RCC 7860 (cell line): ENCODE measurements at regions not wholly inside any gene's neighbourhood (a gene's known extent, or its start where the extent isn't known, plus 50 kb on each side); places are given as distances from the start of the nearest gene placed in this dataset.

ENCODE experiments used
- DNase-seq: peaks from one replicate; pipeline ENCODE4 v3.0.0-alpha.2; 2015; ENCODE audit warnings: low spot score
- FAIRE-seq: peaks from 2 replicates; lab custom pipeline; 2012; peaks lifted over from hg19 to GRCh38; lab: Jason Lieb, UNC

DNA sequence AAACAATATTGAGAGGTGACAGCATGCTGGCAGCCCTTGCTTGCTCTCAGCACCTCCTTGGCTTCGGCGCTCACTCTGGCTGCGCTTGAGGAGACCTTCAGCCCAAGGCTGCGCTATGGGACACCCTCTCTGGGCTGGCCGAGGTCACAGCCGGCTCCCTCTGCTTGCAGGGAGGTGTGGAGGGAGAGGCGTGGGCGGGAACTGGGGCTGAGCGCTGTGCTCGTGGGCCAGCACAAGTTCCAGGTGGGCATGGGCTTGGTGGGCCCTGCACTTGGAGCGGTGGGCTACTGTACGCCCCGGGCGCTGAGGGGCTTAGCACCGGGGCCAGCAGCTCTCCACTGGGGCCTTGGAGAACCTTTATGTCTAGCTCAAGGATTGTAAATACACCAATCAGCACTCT is 1613.8 kb upstream of the IGFBP7 start:
- DNase-seq (no peak), FAIRE-seq (no peak)

DNA sequence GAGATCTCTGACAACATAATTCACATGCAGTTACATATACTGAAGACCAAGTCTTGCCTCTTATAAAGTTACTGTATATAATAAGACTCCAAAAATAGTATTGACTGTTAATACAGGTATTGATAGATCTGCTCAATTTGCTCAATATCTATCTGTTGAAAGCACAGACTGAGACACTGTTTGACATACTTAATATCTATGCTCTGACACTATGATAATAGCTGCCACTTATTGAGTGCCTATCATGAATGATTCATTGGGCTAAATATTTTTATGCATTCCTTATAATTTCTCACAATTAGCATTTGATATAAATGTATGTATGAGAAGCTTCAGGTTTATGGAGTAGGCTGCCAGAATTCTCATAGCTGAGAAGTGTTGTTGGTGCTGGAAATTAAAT is 1600.9 kb upstream of the IGFBP7 start:
- no peak for FAIRE-seq

DNA sequence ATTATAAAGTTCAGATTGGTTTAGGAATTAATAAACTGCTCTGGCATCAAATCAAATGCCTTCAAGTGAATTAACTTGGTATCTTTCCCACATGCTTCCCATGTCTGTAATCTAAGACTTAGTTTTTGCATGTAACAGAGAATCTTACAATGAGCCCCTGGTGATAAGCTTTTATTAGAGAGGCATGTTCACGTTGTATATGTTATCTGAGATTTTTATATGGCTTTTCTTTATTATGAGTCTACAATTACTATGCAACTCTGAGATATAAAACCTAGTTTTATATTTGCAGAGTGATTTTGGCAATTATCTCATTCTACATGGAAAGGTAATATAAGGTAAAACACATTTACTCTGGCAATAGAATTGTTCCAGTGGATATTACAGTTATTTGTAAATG is 1578.4 kb upstream of the IGFBP7 start:
- DNase-seq (no peak), FAIRE-seq (no peak)

More for the DNA sequence above, 1600.9 kb upstream of the IGFBP7 start:
- no peak for DNase-seq

DNA sequence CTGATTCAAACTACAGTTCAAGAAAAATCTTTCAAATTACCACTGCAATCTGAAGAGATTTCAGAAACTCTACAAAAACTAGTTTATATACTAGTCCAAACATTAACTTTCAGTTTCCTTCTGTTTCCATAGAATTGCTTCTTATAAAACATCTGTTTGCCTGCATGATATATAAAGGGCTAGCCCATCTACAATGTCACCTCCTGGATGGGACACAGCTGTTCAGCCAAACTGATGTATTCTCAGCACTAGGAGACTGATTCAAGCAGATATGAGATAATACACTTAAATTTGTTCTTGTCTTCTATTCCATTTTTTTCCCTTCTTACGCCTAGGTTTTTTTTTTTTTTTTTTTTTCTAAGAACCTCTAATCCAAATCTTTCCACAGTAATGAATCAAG is 1569.7 kb upstream of the IGFBP7 start:
- FAIRE-seq (no peak), DNase-seq (no peak)

DNA sequence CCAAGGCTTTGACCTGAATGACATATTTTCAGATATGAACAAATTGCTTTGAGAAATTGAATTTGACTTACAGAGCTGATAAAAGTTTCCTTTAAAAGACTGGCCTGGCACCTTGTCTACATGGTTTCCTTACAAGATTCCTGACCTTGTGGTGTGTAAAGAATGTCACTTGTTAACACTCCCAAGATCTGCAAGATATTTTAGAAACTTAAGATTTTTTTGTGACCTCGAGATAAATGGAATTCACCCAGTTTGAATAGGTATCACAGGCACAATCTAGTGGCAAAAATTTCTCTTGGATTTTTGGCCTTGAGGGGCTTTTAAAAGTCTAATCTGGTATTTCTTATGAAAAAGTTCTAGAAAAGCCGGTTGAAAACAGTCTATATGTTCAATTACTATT is 1568.9 kb upstream of the IGFBP7 start:
- DNase-seq (no peak), FAIRE-seq (no peak)

DNA sequence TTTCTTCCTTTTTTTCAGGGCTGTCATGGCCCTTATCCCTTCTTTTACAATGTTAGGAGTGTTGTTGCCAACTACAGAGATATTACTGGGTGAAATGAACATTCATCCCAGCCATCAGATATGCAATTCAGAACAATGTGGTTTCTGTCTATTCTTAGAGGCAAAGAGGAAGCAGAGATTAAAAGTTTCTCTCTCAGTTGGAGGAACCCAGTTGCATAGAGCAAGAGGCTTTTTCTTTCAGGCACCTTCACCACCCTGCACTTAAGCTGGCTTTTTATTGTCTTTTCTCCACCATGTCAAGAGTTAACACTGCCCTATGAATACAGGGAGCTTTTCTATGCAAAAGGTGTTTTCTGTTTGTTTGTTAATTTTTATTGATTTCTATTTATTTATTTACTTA is 1559.6 kb upstream of the IGFBP7 start:
- DNase-seq: no peak
- no peak for FAIRE-seq

DNA sequence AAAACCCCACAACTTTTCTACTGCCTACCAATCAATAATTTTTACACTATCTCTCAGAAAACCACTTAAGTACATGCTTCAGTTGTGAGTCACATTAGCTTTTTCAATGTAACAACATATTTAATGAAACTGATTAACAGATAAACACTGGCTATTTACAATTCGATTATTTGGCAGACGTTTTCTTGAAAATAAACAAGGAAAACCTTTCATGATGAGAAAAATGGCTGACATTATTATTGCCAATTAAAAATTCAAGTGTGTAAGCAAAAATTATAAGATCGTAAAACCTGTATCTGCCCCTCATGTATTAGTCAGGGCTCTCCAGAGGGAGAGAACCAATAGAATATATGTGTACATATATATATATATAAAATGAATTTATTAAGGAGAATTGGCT is 1555.5 kb upstream of the IGFBP7 start:
- DNase-seq (no peak), FAIRE-seq (no peak)

DNA sequence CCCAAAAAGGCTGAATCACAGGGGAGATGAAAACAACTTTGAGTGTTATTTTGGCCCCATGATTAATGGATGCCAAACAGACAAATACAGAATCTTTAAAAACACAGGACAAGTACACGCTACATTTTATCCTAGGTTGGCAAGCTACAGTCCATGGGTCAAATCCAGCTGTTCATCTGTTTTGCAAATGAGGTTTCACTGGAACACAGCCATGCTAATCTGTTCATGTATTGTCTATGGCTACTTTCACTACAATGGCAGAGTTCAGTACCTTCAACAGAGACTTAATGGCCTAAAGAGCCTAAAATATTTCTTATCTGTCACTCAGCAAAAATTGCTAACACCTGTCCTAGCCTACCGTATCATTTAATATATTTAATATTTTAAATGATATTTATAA is 1548.5 kb upstream of the IGFBP7 start:
- DNase-seq: no peak
- no peak for FAIRE-seq

DNA sequence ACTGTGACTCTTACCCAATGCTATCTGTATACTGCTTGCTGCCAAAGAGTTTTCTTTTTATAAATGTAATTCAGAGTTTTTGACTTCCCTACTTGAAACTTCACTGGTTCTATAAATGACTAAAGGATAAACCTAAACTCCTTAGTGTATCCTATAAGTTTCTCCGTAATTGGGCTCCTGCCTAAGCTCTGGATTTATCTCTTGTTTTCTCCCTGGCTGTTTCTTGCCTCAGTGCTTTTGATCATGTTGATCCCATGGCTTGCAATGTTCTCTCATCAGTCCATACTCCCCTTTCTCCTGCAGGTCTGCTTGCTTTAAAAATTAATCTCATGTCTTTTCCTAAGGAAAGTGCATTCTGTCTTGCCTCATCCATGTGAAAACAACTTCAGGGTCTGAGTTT is 1543.1 kb upstream of the IGFBP7 start:
- DNase-seq (no peak), FAIRE-seq (no peak)

DNA sequence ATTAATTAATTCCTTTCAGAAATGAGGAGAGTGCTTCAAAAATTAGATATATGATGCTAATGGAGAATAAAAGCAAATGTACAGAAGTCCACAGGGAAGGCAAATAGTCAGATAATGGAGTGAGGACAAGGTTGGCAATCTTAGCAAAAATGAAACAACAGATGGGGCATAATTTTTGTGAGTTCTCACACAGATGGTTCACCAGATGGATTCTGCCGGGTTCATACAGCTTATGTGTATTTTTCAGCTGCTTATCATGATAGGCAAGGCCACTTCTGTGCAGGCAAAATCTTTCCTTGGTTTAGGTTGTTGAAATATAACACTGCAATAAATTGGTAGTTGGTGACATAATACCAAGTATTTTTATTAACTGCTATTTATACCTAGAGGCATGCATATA is 1539.0 kb upstream of the IGFBP7 start:
- FAIRE-seq: no peak
- no peak for DNase-seq

DNA sequence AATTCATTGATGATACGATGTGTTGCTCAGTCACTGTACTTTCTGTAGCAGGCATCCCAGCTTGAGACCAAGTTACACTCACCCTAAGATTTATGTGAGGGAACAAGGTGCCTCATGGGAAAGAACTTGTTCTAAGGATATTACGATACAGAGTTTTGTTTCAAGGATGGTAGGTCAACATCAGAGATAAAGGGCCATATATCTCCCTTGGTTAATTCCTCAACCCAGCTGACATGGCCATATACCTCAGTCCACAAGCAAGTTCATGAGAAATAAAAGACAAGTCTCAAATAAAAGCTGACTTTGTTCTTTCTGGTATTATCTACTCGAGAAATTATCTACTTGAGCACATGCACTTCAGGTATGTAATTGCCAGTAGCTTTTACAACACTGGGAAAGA is 1535.9 kb upstream of the IGFBP7 start:
- FAIRE-seq (no peak), DNase-seq (no peak)

DNA sequence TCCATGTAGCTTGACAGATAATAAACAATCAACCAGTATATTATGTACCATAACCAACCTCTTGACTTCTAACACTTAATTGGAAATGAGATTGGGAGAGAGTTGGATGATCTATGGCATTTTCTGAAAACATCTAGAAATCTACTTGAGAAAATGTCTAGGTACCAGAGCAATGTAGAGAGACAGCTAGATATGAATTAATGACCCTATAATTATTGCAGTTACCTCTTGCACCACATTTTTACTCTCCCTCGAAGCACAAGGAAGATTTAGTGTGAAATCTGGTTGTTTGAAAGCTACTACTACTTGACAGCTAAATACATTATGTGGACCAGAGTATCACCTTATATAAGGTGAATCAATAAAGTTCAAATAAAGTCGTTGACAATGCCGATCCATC is 1534.4 kb upstream of the IGFBP7 start:
- DNase-seq (no peak), FAIRE-seq (no peak)

DNA sequence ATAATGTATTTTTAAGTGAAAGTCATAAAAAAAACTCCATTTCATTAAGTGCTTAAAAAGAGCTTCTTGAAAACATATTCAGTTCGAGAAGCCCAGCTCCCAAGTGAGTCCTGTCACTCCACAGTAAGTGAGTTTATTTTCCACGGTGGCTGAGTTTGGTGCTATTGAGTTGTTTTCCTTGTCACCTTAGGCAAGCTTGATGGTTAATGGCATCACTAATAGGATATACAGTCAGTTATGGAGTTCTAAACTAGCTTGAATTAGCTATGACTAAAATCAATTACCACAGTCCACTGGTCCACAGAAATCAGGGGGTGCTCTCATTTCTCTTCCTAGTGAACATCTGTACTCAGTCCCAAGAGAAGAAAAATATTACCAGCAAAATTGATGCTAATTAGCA is 1526.2 kb upstream of the IGFBP7 start:
- FAIRE-seq (no peak), DNase-seq (no peak)

DNA sequence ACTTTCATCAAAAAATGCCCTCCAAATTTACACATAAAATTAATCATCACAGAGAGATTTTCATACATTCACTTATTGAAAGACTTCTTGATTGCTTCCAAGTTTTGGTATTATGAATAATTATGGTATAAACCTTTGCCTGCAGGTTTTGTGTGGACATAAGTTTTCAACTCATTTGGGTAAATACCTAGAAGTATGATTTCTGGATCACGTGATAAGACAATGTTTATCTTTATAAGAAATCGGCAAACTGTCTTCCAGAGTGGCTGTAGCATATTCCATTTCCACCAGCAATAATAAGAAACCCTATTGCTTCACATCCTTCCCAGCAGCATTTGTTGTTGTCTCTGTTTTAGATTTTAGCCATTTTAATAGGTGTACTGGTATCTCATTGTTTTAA is 1507.0 kb upstream of the IGFBP7 start:
- FAIRE-seq (no peak), DNase-seq (no peak)

DNA sequence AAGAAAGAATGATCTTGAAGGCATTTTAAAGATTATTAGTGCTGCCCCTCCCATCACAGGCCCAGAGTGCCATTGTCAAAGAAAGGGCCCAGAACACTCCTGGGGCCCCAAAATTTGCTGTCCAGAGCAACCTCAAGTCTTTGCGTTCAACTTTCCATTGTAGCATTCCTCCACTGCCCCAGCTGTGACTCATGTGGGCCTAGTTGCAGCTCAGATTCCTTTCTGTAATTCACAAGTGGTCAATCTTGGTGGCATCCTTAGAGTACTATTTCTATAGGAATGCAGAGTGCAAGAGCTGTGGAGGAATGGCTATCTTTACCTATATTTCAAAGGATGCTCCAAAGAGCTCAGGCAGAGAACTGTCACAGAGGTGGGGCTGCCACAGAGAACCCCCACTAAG is 1500.8 kb upstream of the IGFBP7 start:
- DNase-seq (no peak), FAIRE-seq (no peak)

DNA sequence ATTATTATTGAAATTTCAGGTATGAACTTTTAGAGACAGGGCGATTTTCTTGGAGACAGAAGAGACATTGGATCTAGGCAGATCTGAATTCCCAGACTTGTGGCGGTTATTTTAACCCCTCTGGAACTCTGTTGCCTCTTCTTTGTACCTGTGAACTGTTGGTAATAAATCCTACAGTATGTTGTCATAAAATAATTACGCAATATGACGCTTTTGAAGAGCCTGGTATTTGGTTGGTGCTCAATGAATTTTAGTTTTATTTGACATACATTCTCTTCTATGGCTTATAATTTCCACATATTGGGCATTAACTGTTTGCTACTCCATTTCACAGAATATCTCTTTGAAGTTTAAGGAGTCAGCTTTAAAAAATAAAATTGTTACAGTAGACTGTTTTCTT is 1496.1 kb upstream of the IGFBP7 start:
- FAIRE-seq: no peak
- no peak for DNase-seq

DNA sequence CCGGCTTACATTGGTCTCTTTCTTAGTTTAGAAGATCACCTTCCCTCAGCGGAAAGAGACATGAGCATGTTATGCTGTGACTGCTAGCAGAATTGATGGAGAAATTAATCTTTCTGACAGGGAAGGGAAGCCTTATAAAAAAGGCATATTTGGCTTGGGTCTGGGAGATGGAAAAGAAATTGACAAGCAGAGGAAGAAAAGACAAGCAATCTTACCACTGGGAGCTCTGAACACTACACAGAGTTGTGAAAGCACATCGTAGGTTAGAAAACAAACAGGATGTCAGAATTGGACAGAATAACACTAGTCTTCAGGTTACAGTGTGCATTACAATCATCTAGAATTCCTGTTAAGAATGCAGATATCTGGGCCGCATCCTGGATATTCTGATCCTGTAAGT is 1493.8 kb upstream of the IGFBP7 start:
- FAIRE-seq: no peak

DNA sequence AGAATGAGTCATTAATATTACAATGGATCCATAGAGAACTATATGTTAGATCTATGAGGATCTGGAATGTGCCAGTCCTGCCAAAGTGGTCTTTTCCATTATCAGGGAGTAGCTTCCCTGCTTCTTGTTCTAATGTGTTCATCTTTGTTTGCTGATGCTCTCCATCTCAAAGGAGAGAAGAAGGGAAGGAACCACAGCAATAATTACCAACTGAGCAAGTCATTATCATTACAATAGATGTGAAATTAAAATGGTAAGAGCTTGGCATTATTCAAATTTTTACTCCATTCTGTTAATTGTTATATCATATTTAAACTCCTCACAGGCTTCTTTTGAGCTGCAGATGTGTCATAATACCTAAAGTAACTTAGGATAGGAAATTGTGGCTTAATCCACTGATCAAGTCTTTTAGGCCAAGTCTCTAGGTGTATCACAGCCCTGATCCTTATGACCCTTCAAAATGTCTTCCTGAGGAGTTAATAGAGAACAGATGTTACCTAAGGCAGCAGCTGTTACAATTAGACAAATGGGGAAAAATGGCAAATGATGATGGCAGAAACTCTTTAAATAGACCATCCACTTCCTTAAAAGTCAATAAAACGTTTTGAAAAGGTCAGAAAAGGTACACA is 1492.7 kb upstream of the IGFBP7 start:
- DNase-seq (no peak), FAIRE-seq (no peak)

More for the DNA sequence above, 1493.8 kb upstream of the IGFBP7 start:
- DNase-seq: no peak

DNA sequence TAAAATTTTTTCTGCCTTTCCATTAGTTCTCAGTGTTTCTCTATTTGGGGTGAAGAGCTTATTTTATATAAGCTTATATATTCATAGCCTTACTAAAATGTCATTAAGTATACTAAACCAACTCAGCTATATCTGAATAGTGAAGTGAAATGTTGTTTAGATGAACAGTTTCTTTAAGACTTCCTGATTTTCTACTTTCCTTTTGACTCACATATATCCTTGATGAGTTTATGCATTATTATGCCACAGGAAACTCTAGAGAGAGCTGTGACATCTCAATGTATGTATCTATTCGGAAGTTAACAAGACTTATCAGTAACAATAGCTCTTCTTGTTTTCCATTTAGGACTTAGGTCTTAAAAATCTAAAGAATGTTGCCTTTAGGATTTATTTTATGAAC is 1491.8 kb upstream of the IGFBP7 start:
- DNase-seq: no peak
- FAIRE-seq: no peak

DNA sequence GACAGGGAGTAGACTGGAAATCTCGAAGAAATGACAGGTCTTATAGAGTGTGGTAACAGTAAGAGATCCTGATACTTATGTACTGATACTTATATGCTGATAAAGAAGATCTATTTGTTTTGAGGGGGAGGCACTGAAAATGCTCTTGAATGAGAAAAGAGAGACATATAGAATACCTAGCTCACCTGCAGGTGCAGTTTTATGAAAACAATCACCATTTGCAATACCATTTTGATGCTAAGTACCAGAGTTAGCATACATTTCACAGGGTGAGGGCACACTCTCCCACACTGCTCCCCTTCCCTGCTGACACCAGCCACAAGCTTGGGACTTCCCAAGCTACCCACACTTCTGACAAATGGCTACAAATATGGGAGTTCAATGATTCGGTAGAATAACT is 1490.1 kb upstream of the IGFBP7 start:
- no peak for FAIRE-seq
- no peak for DNase-seq

DNA sequence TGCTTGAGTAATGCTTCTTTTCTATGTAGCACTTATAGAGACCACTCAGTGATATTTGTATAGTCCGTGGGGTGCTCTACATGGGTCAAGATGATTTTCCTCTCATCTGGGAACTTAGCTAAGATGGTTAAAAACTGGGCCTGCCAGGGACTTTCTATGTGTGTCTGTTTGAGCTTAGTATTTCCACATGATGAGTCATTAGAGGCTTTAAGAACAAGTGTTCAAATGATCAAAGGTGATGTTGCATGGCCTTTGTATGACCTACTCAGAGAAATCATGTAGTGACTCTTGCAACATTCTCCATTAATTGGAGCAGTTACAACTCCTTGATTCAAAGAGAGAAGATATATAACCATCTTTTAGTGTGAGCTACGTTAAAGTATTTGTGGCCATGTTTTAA is 1480.5 kb upstream of the IGFBP7 start:
- FAIRE-seq (no peak), DNase-seq (no peak)

DNA sequence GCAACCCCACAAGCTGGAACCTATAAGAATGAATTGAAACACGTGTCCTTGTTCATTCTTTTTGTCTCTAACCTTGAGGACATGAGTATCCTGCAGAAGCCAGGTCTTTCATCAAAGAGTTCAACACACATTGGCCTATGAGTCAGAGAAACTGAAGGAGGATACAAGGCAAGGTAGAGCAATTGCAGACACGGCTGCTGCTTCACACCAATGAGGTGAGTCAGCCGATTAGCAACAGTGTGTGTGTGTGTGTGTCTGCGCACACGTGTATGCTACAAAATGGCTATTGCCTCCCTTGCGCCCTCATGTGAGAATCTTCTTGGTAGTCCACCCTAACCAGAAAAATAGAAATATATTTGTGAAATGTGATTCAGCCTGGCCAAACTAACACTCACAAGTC is 1477.7 kb upstream of the IGFBP7 start:
- DNase-seq (peak; percentile 22), FAIRE-seq (no peak)

DNA sequence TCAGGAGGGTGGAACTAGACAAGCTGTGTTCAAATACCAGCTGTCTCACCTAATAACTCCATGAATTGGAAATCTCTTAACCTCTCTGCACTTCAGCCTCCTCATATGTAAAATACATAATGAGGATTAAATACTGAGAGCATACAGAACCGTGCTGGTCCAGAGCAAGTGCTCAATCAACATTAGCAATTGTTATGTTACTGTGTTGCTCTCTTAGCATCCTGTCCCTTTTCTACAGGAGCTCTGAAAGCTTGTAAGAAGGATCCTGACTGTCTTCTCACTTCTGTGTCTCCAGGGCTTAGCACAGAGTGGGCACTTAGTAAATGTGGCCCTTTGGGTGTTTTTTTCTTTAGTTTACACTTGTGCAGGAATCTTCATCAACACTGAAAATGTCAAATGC is 1456.1 kb upstream of the IGFBP7 start:
- FAIRE-seq (no peak), DNase-seq (no peak)
